ENCODE measurements at regions not wholly inside any gene's neighbourhood (a gene's known extent, or its start where the extent isn't known, plus 50 kb on each side); places are given as distances from the start of the nearest gene placed in this dataset.
"Not testable (repeated sequence)": the region's sequence is repeated elsewhere in the genome, so short reads cannot be mapped to it uniquely, and the experiment has no call there.

DNA sequence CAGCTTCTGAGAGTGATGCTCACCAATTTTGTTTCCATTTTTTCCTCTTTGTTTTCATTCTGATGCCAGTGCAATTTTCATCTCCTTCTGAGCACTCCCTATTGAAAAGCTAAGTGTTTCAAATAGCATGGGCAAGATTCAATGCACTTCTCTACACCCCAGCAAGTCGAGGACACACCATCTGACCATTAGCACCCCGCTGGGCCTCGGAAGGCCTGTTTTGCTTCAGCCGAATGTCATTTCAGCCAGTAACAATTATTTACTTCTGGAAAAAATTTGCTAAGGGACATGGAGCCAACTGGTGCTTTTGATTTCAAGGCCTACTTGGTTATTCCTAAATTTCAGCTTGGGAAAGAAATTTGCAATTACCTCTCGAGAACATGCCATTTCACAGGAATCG, 392.4 kb downstream of the RNF144A start:
- DNase-seq, result no peak

DNA sequence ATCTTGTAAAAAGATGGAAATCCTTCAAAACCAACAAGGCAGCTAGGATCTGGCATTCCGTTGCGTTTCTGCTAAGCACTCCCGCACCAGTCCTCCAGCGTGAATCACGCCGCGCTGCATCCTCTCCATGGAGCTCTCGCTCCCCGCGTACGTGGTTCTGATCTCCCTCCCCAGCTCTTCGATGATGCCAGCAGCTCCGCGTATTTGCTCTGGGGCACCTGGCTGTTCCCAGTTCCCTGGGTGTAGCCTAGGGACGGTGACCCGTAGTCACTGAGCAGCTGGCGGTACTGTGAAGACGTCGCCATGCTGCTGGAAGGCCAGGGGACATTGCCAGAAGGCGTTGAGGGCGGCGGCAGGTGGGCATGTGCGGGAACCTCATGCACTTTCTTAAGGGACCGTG, 407.5 kb downstream of the RNF144A start:
- DNase-seq, result no peak

DNA sequence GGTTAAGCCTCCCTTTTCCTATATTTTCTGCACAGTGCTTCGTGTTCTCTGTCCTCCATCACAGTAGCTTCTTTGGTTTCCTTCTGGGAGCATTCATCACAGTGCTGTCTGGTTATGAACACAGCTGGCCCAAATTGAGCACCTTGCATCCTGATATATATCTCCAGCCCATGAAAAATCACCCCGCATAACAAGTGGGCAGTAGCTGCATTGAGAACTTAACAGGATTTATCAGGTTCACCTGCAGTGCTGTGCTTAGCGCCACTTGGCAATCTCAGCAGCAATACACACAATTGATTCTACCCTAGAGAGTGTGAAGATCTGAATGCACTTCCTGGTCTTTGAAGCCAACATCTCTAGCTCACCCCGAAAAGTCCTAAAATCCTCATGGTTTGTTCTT, 408.0 kb downstream of the RNF144A start:
- DNase-seq, result no peak

DNA sequence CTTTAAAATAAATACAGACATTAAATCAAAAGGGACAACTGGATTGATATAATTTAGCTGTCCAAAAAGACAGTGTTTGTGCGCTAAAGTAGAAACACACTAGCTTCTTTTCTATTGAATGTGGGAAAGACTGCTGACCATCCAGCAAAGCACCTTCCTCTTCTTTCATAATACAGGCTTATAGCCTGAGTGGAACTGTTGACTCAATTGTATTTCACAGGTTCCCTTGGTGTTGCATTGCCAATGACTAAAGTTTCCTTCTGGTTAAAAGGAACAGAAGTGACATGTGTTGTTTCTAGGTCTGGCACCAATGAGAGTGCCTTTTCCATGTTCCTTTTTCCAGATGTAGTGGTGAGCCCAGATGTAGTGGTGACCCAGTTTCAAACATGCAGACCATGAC, 412.3 kb downstream of the RNF144A start:
- DNase-seq, result no peak

DNA sequence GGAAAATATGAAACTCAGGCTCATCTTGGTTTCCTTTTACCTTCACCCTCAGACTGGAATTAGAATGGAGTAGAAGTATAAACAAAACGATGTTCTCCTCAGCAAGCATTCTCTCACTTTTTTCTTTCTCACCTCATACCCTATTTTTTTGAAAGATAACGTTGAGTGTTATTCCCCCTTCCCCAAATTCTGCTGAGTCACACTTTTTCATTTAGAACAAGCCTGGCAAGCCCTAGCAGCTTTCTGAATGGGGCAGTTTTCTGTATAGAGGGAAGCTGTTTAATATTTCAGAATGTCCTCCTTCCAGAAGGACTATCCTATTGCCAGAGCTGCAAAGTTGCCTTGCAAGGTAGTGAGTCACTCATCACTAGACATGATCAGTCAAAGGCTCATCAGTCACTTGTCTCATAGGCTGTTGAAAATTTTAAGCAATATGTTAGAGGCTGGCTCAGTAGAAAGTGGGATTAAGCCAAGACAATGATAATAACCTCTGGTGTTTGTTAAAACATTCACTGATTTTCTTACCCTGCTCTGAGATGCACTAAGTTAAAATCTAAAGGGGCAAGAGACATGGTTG, 416.1 kb downstream of the RNF144A start:
- DNase-seq, result no peak

DNA sequence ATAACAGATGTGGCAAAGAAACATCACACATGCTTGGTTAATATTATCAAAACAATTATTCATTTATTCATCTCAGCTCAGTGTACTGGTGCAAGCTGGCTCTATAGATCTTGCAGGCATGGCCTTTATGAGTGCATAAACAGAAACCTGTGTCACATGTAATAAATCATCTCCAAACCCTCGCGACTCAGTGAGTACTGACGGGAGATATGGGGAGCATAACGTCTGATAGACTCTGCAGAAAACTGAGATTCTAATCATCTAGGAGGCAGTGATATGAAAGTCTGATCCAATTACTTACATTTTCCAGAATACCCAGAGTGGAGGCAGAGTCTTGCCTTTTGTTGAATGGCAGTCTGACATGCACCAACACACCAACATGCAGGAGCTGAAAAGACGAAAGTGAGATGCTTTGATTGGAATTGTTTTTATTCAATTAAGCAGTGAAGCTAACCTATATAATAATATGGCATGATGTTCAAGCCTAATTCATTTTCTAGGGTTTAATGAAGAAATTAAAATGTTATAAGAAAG, 416.8 kb downstream of the RNF144A start:
- no peak for DNase-seq

DNA sequence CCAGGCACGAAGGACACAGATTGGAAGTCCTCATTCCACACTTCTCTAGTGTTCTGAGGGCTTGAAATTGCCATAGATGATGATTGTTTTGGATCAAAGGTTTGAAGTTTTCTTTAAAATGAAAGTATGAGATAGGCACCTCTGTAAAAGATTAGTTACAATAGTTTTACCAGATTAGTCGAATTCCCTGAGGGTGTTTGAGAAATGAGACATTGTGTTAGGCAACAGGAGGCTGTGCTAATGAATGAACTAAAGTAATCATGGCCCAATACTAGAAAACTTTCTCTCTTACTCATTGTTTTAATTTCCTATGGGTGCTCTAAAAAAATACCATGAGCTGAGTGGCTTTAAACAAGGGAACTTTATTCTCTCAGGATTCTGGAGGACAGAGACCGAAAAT, 421.7 kb downstream of the RNF144A start:
- no peak for DNase-seq

DNA sequence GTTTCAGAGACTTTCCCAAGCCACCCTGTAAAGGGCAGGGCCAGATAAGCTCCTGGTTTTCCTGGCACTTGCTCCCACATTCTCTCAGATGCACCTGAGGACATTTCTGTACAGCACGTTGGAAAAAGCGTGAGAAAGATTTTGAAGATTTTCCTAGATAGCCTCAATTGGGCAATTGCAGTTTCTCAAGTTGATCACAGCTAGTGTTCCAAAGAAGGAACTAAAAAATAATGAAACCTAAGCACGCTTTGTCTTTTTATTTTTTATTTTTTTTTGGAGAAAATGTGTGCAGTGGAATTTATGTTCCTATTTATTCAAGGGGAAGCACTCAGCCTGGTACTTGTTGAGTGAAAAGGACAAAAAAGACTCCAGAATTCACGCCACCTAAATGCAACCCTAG, 429.1 kb downstream of the RNF144A start:
- no peak for DNase-seq

DNA sequence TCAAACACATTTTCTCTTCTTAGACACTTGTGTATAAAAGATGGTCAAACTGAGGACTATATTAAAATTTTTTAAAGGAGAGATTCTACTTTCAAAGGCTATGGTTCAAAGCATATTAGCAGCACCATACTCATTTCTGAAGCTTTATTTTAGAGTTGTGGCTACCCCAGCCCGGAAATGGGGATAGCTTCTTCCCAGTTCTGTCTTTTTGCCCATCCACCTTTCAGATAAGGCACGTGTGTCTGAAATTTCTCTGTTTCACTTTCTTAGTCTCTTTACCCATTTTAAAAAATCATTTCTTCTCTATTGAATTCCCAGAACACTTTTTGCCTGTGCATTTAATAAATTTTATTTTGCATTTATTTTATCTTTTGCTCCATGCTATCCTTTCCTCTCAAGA, 431.5 kb downstream of the RNF144A start:
- no peak for DNase-seq

DNA sequence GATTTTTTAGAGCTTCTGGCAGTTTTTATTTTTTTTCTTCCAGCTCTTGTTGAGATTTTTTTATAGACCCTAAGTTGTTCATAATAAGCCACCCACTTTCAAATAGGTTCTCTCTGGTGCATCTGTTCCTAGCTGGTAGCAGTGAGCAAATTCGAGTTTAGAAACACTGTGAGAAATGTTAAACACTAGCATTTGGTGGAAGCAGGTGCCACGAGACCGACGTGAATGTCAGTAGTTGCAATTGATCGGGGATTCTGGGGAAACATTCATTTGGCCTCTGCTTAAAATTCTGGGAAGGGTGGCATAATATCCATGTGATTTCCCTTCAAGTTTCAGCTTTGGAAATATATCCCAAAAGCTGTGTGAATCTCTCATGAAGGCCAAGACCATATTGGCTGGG, 435.0 kb downstream of the RNF144A start:
- DNase-seq, result no peak

DNA sequence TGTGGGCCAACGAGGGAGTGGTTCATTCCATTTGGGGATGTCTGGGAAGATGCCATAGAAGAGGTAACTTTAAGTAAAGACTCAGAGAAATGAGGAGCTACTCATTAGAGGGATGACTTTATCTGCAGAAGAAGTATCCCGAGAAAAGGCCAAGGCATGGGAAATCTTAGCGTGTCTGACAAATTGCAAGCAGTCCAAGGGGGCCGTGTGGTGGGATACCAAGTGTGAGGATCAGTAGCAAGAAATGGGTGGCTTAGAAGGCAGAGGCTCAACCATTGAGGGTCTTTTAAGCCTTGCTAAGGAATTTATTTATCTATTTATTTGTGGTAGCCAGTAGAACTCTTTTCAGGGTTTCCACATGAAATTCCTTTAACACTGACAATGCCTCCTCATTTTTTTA, 436.4 kb downstream of the RNF144A start:
- DNase-seq, result no peak

DNA sequence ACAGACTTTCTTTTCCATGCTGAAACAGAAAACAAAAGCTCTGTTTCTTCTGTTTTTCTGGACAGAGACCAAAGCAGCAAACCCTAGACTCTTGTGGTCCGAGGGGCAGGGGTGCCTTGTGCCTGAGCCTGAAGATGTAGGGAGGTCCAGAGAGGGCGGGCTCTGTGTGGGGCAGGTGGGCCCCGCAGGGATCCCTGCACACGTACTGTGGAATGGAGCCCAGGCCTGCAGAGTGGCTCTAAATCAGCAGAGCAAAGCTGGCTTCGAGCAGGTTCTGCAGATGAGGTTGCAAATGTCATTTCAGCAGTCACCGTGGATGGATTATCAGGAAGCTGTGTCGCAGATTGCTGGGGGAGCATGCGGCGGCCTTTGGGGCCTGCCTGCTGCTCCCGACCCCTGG, 438.6 kb downstream of the RNF144A start:
- DNase-seq, result no peak

DNA sequence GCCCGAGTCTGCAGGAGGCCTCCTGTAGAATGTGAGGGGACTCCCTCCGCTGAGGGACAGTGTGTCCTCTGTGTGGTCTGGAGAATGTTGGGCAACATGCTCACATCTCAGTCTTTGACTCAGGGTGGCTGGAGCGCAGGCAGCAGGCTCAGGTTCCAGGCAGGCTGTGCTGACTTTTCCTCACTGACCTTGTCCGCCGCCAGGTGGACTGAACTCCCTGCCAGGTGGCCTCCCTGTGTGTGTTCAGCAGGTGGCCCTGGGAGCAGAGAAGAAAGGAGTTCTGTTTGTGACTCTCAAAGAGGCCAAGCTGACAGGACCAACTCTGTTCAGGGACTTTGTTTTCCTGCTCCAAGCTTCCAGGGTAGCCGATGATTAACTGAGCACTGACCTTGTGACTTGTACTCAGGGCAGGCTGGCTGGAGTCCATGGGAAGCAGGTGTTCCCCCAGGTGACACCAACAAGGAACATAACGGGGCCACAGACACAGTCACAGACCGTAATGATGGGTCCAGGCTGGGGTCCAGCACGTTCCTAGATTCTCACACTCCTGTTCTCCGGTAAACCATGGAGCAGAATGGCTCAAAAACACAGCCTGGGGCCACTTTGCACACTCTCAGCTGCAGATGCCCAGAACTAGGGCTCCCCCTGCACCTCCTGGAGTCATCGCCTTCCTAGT, 439.8 kb downstream of the RNF144A start:
- DNase-seq, result no peak

DNA sequence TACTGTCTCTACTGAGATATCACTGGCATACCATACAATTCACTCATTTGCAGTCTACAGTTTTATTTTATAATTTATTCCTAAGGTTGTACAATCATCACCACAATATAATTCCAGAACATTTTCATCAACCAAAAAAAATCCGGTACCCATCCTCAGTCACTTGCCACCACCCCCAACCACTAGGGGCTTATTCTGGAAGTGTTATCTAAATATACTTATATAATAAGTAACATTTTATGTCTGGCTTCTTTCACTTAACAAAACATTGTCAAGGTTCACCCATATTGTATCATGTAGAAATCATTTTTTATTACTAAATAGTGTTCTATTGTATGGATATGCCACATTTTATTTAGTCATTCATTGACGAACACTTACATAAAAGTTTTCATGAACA, 440.8 kb downstream of the RNF144A start:
- DNase-seq, result no peak

DNA sequence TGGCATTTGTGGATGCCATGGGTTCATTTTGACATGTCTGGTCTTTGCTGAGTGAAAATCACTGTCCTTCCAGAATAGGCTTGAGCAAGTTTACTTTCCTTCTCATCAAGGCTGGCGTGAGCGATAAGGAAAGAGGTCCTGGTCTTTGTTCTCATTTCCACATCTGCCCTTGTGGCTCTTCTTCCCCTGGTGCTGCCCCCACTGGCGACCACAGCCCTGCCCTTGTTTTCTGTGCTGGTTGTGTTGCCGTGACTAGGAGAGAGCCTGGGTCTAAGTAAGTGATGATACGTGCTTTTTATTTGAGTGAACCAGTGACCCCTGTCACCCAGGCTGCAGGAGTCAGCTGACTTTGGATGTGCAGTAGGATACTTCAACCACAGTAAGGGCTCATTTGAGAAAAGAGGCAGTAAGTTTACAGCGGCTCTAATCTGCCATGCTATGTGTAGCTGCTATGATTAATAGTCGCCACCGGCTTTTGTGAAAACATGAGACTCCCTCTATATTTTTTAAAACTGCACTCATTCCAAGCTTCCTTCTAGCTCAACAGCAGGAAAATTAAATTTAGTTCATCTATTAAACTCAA, 441.7 kb downstream of the RNF144A start:
- no peak for DNase-seq

DNA sequence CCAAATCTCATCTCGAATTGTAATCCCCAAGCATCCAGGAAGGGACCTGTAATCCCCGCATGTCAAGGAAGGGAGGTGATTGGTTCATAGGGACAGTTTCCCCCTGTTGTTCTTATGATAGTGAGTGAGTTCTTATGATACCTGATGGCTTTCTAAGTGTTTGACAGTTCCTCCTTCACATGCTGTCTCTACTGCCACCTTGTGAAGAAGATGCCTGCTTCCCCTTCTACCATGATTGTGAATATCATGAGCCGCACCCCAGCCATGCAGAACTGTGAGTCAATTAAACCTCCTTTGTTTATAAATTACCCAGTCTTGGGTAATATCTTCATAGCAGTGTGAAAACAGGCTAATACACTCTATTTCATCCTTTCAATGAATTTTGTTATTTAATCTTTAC, 446.7 kb downstream of the RNF144A start:
- DNase-seq, result no peak

DNA sequence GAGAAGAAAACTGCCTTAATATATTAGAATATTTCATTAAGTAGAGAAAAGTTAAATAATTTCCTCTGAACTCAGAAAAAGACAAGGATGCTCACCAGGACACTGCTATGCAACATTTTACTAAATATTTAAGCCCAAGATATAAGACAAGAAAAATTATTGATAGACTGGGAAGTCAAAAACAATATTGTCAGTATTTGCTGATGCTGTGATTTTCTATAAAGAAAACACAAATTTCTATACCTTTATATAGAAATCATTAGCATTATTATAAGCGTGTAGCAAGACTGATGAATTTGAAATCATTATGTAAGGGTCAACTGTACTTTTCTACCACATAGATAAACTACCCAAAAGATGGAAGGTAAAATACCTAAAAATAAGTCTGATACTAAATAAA, 451.0 kb downstream of the RNF144A start:
- no peak for DNase-seq

DNA sequence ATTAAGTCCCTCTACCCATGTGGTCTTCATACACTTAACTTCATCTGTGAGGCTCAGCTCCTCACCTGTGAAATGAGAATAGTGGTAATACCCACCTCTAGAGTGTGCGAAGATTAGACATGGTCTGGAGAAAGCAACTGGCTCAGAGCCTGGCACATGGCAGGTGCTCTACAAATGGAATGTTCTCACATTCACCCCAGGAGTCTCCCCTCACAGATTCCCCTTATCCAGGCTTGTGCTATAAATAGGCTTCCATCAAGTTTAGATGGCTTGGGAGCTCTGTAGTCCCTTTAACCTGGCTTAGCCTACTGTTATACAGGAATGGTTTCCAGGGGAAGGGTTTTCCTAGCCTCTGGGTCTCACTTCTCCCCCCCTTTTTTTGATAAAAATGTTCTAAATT, 455.9 kb downstream of the RNF144A start:
- no peak for DNase-seq

DNA sequence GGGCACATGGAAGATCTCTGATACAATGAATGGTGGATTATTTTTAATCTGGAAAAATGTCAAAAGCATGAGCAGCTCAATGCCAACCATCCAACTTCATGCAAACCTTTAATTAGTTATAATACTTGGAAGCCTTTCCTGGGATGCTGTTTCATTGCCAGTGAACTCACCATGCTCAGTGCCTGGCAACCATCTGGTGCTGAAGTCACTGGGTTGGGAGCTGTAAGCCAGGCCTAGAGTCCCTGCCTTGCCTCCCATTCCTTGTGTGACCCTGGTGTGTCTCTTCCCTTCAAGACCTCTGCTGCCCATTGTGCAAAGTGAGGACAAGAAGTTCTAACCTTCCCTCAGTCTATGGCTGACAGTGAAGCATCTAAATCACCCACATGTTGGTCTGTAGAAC, 458.7 kb downstream of the RNF144A start:
- no peak for DNase-seq

DNA sequence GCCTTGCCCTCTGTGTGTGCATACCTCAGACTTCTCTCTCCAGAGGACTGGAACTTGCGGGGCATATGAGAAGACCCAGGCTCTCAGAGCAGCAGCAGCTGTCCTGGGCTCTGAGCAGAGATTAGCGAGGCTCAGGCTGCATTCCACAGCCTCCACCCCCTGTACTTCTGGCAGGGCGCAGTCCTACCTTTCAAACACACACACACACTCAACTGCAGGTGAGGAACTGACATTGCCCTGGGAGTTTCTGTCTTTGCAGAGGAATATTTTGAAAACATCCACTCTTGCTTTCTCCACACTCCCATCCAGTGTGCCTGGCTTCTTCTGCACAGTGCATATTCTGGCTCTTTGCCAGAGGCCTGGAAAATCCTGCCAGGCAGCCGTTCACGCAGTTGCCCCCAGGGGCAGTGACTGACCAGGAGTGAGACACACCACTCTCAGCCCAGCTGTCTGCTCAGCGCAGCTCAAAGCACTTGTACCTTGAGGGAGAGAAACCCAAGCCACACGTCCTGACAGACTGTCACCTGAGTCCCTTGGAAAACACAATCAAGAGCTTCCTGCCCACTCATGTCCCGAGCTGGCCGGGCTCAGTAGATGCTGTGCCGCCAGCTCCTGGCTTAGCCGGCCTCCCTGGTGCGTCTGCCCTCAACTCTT, 460.8 kb downstream of the RNF144A start:
- no peak for DNase-seq

DNA sequence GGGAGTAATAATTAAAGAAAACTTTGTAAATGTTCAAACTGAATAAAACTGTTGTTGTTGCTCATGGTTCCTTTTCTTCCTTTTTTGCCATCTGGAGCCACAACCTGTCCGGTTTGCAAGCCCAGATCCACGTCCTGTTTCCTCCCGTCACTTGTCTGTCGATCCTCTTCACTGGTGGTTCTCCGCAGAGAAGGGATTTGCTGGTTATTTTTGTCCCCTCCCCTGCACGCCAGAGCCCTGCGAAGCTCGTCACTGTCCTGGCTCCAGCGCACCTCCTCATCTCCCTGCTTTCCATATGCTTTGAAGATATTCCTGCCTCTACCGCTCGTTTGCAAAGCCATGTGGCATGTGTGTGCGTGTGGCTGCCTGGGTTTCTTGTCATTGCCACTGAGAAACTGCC, 461.4 kb downstream of the RNF144A start:
- DNase-seq, result no peak

DNA sequence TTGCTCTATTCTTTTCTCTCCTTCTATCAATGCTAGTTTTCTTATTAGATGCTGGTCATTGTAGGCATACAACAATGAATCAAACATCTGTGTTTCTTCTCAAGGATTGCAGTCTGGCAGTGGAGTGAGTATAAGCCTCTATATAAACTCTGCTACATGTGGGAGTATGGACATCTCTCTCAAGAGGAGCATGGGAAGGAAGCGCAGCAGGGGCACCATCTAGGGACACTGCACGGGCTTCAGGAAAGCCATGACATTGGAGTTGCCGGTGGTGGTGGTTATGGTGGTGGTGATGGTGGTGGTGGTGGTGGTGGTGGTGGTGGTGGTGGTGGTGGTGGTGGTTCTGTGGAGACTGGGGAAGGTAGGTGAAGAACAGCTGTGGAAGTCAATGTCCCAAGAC, 462.6 kb downstream of the RNF144A start:
- no peak for DNase-seq

DNA sequence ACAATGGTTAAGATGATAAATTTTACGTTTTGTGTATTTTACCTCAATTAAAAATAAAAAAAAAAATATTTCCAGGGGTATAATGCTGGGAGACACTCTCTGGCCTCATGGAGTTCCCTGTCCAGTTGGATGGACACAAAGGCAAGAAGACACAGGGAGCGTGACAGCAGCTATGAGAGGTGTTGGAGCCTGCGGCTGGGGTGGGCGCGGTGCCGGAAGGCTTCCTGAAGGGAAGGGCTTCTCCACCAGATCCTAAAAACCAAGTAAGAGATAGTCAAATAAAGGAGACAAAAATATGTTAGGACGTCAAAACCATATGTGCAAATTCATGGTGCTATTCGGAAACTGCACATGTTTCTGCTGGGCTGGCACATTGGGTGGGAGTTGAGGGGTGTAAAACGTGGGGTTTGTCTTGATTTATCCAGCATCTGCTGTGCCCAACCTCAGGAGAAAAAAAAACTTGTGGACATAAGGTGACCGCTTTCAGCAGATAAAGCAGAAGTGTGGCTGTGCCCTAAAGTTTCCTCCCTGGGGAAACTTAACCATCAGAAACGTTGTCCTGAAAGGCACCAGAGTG, 467.6 kb downstream of the RNF144A start:
- no peak for DNase-seq

DNA sequence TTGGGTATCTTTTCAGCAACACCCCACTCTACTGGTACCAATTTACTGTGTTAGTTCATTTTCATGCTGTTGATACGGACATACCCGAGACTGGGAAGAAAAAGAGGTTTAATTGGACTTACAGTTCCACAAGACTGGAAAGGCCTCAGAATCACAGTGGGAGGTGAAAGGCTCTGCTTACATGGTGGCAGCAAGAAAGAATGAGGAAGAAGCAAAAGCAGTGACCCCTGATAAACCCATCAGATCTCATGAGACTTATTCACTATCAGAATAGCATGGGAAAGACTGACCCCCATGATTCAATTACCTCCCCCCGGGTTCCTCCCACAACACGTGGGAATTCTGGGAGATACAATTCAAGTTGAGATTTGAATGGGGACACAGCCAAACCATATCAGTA, 473.1 kb downstream of the RNF144A start:
- DNase-seq, result not testable (repeated sequence)

All from kidney glomerular epithelial cell (primary cell).